ENCODE measurements at regions not wholly inside any gene's neighbourhood (a gene's known extent, or its start where the extent isn't known, plus 50 kb on each side); places are given as distances from the start of the nearest gene placed in this dataset.

DNA sequence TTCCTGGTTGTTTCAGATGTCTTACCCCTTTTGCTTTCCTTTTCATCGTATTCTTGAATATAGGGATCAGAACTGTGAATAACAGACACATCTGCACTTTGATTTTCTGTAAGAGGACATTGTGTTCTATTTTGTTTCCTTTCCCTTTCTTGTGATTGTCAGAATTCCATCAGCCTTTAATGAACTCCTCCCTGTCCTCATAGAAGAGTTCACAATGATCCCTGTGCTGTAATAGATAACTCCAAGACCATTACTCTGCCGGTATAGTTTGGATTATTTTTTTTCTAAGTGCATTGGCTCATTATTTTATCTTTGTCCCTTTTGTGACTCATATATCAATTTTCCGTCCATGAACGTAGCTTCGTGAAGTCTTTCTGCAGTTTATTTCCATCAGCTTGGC is 59.7 kb upstream of the PRDM8 start:
- Histone ChIP-seq H3K4me3 (no peak overlapping the region), H3K4me1 (no peaks in the 10 kb centered on the region), H3K27ac (no peak overlapping the region), H3K9me3 (no peaks in the 10 kb centered on the region), H3K4me2 (no peak overlapping the region)
- DNase-seq (ENCODE audit: low read depth in 1 of 2, low spot score in 1 of 2) (no peak), ATAC-seq (no peak), FAIRE-seq (no peak)
- ChIA-PET POLR2A (no interaction called here), CTCF (no interaction called here)
- TF ChIP-seq RARB (CRISPR knock-in tag; IDR thresholded peaks at IDR 0.05) (no peak), KDM5A (IDR thresholded peaks at IDR 0.05) (no peak), SMC3 (IDR thresholded peaks at IDR 0.05) (no peak), MYC (IDR thresholded peaks at IDR 0.05; ENCODE audit: borderline replicate concordance, low read length) (no peak), ZFP36 (IDR thresholded peaks at IDR 0.05; ENCODE audit: borderline replicate concordance, partially characterized antibody) (no peak), FOSL2 (IDR thresholded peaks at IDR 0.05) (no peak), FOSL2 (CRISPR knock-in tag; IDR thresholded peaks at IDR 0.05) (no peak), NR3C1 (IDR thresholded peaks at IDR 0.05) (no peak), GATA3 (IDR thresholded peaks at IDR 0.05; ENCODE audit: borderline replicate concordance) (no peak)
- TF ChIP-seq, protein P1, sequence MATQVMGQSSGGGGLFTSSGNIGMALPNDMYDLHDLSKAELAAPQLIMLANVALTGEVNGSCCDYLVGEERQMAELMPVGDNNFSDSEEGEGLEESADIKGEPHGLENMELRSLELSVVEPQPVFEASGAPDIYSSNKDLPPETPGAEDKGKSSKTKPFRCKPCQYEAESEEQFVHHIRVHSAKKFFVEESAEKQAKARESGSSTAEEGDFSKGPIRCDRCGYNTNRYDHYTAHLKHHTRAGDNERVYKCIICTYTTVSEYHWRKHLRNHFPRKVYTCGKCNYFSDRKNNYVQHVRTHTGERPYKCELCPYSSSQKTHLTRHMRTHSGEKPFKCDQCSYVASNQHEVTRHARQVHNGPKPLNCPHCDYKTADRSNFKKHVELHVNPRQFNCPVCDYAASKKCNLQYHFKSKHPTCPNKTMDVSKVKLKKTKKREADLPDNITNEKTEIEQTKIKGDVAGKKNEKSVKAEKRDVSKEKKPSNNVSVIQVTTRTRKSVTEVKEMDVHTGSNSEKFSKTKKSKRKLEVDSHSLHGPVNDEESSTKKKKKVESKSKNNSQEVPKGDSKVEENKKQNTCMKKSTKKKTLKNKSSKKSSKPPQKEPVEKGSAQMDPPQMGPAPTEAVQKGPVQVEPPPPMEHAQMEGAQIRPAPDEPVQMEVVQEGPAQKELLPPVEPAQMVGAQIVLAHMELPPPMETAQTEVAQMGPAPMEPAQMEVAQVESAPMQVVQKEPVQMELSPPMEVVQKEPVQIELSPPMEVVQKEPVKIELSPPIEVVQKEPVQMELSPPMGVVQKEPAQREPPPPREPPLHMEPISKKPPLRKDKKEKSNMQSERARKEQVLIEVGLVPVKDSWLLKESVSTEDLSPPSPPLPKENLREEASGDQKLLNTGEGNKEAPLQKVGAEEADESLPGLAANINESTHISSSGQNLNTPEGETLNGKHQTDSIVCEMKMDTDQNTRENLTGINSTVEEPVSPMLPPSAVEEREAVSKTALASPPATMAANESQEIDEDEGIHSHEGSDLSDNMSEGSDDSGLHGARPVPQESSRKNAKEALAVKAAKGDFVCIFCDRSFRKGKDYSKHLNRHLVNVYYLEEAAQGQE (IDR thresholded peaks at IDR 0.05): no peak
- TF ChIP-seq, protein P2, sequence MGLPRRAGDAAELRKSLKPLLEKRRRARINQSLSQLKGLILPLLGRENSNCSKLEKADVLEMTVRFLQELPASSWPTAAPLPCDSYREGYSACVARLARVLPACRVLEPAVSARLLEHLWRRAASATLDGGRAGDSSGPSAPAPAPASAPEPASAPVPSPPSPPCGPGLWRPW (IDR thresholded peaks at IDR 0.05): no peak
- 78% methylated on average over 5 of the region's 5 CpGs for WGBS (ENCODE audit: missing lambda C conversion rate)

DNA sequence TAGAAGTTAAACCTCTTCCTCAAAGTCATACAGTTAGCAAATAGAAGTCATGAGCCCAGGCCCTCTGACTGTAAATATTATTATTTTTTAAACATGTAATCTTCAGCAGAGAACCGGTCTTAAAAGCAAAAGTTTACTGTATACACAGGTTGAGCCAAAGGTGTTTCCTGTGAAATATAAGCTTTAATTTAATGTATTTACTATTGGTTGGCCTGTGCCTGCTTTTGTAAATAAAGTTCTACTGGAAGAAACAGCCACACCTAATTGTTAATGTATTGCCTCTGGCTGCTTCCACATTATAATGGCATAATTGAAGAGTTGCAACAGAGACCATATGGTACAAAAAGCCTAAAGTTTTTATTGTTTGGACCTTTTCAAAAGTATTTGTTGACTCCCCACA is 61.0 kb upstream of the PRDM8 start:
- 11% methylated on average over 1 of the region's 1 CpG for WGBS (ENCODE audit: missing lambda C conversion rate)
- ChIA-PET CTCF (no interaction called here), POLR2A (no interaction called here)
- TF ChIP-seq KDM1A (IDR thresholded peaks at IDR 0.05; ENCODE audit: low read depth) (no peak), POLR2A (IDR thresholded peaks at IDR 0.05; ENCODE audit: low read length) (no peak), SMC3 (IDR thresholded peaks at IDR 0.05) (no peak), ZC3H11A (IDR thresholded peaks at IDR 0.05) (no peak), CHD2 (IDR thresholded peaks at IDR 0.05; ENCODE audit: low read length, partially characterized antibody) (no peak), KDM5A (IDR thresholded peaks at IDR 0.05) (no peak), TP53 (CRISPR knock-in tag; IDR thresholded peaks at IDR 0.05) (no peak), MAFK (IDR thresholded peaks at IDR 0.05; ENCODE audit: partially characterized antibody) (no peak), ZNF302 (CRISPR knock-in tag; IDR thresholded peaks at IDR 0.05) (no peak)
- DNase-seq (ENCODE audit: low read depth in 1 of 2, low spot score in 1 of 2): no peak
- Histone ChIP-seq H3K4me3 (no peak overlapping the region), H3K27ac (no peak overlapping the region), H3K4me2 (no peak overlapping the region), H3K4me1 (no peaks in the 10 kb centered on the region), H3K9me3 (no peaks in the 10 kb centered on the region)
- no peak for ATAC-seq
- FAIRE-seq: no peak

DNA sequence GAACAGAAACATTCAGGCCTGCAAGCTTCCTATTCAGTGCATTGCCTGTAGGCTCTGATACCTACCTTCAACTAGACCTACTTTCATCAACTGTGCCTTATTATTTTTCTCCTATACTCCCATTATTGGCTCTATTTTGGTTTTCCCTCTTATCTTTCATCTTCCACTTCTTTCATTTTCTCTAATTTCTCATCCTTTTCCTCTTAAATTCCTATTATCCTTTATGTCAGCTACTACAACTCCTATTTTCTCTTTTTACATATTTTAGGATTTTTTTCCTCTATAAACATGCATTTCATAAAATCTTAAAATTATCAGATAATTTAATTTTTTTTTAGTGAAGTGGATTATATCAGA is 61.6 kb upstream of the PRDM8 start:
- no peak overlapping the region for H3K4me3 ChIP-seq
- H3K9me3 ChIP-seq: no peaks in the 10 kb centered on the region
- H3K4me2 ChIP-seq: no peak overlapping the region
- TF ChIP-seq ZNF302 (CRISPR knock-in tag; IDR thresholded peaks at IDR 0.05) (no peak), MAZ (IDR thresholded peaks at IDR 0.05; ENCODE audit: borderline replicate concordance, low read depth, low read length) (no peak)
- ATAC-seq: no peak
- H3K4me1 ChIP-seq: no peaks in the 10 kb centered on the region
- no peak for FAIRE-seq
- DNase-seq (ENCODE audit: low read depth in 1 of 2, low spot score in 1 of 2): no peak
- no peak overlapping the region for H3K27ac ChIP-seq
- CTCF ChIA-PET: no interaction called here
- POLR2A ChIA-PET: no interaction called here

DNA sequence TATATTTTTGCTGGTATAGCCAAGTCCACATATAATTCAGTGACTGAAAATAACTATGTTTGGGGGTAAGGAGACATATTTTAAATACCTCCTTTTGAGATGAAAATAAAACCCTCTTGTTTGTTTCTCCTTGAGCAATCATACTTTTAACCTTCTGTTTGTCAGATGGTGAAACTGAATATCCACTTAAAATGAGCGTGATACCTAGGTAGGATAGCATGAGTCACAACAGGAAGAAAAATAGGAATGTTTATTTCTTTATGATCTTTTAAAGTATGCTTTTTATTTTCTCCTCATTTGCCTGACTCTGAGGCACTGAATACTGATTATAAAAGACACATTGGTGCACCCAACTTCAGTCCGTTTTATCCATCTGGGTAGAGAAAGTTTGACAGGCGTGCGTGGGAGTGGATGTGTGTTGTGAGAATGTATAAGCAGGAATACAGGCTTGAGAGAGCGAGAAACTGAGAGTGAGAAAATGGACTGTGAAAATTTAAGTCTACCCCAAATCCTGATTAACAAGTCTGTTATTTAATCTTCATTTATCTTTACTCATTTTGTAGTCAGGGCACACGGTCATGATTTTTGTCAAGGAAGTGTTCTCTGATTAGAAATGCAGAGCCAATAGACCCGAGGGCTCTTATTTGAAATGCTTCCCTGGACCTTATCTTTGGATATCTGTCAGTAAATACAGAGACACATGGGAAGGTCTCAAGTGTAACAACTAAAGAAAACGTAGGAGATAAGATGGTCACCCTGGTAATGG is 62.1 kb upstream of the ANTXR2 start:
- H3K9me3 ChIP-seq: no peaks in the 10 kb centered on the region
- ATAC-seq (no peak), FAIRE-seq (no peak), DNase-seq (ENCODE audit: low read depth in 1 of 2, low spot score in 1 of 2) (no peak)
- no peaks in the 10 kb centered on the region for H3K4me1 ChIP-seq
- WGBS (ENCODE audit: missing lambda C conversion rate): 67% methylated on average over 8 of the region's 8 CpGs
- POLR2A ChIA-PET: no interaction called here
- CTCF ChIA-PET: no interaction called here
- no peak for TF ChIP-seq CBX2 (IDR thresholded peaks at IDR 0.05; ENCODE audit: borderline replicate concordance, low read depth)
- no peak for TF ChIP-seq CEBPB (IDR thresholded peaks at IDR 0.05)
- TF ChIP-seq FOXS1 (CRISPR knock-in tag; IDR thresholded peaks at IDR 0.05): no peak
- no peak for TF ChIP-seq MAFK (IDR thresholded peaks at IDR 0.05; ENCODE audit: partially characterized antibody)
- no peak for TF ChIP-seq BHLHE40 (IDR thresholded peaks at IDR 0.05; ENCODE audit: low read depth, low read length)
- TF ChIP-seq FOSB (CRISPR knock-in tag; IDR thresholded peaks at IDR 0.05): no peak
- TF ChIP-seq, protein P3, sequence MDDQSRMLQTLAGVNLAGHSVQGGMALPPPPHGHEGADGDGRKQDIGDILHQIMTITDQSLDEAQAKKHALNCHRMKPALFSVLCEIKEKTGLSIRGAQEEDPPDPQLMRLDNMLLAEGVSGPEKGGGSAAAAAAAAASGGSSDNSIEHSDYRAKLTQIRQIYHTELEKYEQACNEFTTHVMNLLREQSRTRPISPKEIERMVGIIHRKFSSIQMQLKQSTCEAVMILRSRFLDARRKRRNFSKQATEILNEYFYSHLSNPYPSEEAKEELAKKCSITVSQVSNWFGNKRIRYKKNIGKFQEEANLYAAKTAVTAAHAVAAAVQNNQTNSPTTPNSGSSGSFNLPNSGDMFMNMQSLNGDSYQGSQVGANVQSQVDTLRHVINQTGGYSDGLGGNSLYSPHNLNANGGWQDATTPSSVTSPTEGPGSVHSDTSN (IDR thresholded peaks at IDR 0.05): no peak
- TF ChIP-seq, protein P4, sequence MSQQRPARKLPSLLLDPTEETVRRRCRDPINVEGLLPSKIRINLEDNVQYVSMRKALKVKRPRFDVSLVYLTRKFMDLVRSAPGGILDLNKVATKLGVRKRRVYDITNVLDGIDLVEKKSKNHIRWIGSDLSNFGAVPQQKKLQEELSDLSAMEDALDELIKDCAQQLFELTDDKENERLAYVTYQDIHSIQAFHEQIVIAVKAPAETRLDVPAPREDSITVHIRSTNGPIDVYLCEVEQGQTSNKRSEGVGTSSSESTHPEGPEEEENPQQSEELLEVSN (IDR thresholded peaks at IDR 0.05; ENCODE audit: borderline replicate concordance, low read depth): no peak
- TF ChIP-seq NFE2L2 (conservative IDR thresholded peaks at IDR 0.05; ENCODE audit: low read length): no peak
- no peak for TF ChIP-seq FOSL2 (IDR thresholded peaks at IDR 0.05)
- TF ChIP-seq FOSL2 (CRISPR knock-in tag; IDR thresholded peaks at IDR 0.05): no peak
- H3K4me3 ChIP-seq: no peak overlapping the region
- no peak overlapping the region for H3K27ac ChIP-seq
- no peak overlapping the region for H3K4me2 ChIP-seq

All from A549 (cell line).